LNCaP clone FGC (cell line): ENCODE measurements at regions not wholly inside any gene's neighbourhood (a gene's known extent, or its start where the extent isn't known, plus 50 kb on each side); places are given as distances from the start of the nearest gene placed in this dataset.

Source experiments
- DNase-seq: peaks from one replicate; pipeline ENCODE4 v3.0.0-alpha.2; 2011; ENCODE audit warnings: low read depth
- H3K4me3 ChIP-seq: 2 replicates; pipeline ENCODE4 v1.5.1; 2011; ENCODE audit warnings: mild to moderate bottlenecking, low read depth, low read length, control low read depth
- TF ChIP-seq, protein P1 (sequence below): IDR thresholded peaks from 2 replicates; pipeline ENCODE4 v1.5.1; 2012; ENCODE audit warnings: mild to moderate bottlenecking; ENCODE audit not compliant: control insufficient read depth, insufficient read depth; ENCODE audit errors: extremely low read depth

DNA sequence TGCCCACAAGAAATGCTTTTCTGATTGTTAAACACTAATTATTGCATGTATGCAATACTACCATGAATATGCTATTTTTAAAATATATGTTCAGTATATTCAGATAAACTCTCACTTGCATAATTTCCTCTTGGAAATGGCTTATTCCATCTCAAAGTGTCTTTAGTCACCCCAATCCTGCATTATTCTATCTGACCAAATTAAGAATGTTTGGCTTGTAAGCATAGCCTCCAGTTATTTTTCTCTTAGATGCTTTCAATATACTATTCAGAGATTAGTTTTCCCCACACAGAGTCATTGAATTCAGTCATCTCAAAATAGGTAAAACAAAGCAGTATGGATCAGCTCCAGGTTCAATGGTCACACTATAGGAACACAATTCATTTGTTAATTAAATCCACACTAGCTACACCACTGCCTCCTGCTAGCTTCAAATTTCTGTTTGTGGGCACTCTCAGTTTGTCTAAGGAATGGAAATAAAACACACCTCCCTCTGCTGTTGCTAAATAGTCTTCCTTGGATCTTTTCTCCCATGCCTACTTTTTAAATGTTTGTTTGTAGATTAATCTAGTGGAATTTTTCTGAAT, 134.6 kb upstream of the TBCA start:
- TF ChIP-seq, protein P1, sequence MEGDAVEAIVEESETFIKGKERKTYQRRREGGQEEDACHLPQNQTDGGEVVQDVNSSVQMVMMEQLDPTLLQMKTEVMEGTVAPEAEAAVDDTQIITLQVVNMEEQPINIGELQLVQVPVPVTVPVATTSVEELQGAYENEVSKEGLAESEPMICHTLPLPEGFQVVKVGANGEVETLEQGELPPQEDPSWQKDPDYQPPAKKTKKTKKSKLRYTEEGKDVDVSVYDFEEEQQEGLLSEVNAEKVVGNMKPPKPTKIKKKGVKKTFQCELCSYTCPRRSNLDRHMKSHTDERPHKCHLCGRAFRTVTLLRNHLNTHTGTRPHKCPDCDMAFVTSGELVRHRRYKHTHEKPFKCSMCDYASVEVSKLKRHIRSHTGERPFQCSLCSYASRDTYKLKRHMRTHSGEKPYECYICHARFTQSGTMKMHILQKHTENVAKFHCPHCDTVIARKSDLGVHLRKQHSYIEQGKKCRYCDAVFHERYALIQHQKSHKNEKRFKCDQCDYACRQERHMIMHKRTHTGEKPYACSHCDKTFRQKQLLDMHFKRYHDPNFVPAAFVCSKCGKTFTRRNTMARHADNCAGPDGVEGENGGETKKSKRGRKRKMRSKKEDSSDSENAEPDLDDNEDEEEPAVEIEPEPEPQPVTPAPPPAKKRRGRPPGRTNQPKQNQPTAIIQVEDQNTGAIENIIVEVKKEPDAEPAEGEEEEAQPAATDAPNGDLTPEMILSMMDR: no peak
- no peak overlapping the region for H3K4me3 ChIP-seq
- no peak for DNase-seq

GRCh38 chr5:77909237-77909636, 133.1 kb upstream of the TBCA start:
- no peak for DNase-seq
- TF ChIP-seq, protein P1: no peak
- H3K4me3 ChIP-seq: no peak overlapping the region

GRCh38 chr5:77908787-77909186, 132.6 kb upstream of the TBCA start:
- DNase-seq: no peak
- H3K4me3 ChIP-seq: no peak overlapping the region
- TF ChIP-seq, protein P1: no peak

DNA sequence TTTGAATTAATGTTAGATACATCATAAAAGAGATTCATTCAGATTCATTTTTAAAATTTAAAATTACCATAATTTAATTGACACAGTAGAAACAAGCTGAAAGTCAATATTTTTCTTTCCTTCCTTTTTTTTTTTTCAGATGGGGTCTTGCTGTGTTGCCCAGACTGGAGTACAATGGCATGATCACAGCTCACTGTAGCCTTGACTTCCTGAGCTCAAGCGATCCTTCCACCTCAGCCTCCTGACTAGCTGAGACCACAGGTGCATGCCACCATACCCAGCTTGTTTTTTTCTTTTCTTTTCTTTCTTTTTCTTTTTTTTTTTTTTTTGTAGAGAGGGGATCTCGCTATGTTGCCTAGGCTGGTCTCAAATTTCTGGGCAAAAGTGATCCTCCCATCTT, 131.6 kb upstream of the TBCA start:
- no peak for DNase-seq
- no peak overlapping the region for H3K4me3 ChIP-seq
- TF ChIP-seq, protein P1: no peak

DNA sequence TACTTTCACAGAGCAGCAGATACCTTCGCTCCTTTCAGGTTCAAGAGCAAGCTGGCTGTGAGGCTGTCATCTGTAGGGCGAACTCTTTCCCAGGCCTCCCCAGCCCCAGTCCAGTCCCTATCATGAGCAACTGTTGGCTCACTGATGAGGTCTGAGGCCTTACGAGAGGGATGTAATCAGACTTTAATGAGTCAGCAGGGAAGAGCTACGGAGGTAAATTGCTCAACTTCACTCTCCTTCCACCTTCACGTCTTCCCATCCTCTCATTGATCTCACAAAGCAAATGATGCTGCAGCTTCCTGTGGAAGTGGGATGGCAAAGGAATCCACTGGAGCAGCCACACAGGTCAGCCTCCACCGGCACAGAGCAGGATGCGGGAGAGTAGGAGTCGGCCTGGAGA, 130.7 kb upstream of the TBCA start:
- TF ChIP-seq, protein P1: no peak
- no peak overlapping the region for H3K4me3 ChIP-seq
- DNase-seq: no peak

DNA sequence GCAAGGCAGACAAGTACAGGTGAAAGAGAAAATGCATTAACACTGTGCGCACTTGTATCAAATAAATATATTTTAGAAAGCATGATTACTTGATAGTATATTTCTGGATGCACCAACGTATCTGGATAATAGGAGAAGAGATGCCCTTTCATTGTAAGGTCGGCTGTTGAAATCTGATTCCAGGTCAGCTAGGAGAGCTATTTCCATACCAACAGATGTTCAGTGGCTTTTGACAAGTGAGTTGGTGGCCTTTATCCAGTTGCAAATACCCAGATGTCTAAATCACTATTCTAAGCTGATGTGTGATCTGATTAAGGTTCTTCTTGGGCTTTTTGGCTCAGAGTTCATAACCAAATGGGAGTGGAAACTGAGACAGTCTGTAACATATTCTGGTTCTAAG, 128.2 kb upstream of the TBCA start:
- H3K4me3 ChIP-seq: no peak overlapping the region
- TF ChIP-seq, protein P1: no peak
- no peak for DNase-seq

DNA sequence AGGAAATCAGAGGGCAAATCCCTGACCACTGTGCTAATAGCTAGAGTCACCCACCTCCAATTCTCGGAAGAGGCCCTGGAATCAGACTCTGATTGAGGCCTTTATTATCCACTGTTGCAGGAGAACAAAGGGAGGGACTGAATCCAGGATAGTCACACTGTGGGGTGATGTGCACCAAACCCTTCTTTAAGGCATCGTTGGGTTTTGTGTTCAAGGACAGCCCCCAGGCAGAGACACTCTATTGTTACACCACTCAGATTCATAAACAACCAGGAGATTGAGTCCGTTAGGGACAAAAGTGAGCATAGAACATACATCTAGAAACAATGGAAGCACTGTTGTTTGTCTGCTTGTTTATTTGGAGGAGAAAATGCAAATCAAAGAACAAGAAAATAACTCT, 124.6 kb upstream of the TBCA start:
- DNase-seq: no peak
- no peak overlapping the region for H3K4me3 ChIP-seq
- TF ChIP-seq, protein P1: no peak
